ENCODE measurements at regions not wholly inside any gene's neighbourhood (a gene's known extent, or its start where the extent isn't known, plus 50 kb on each side); places are given as distances from the start of the nearest gene placed in this dataset.

DNA sequence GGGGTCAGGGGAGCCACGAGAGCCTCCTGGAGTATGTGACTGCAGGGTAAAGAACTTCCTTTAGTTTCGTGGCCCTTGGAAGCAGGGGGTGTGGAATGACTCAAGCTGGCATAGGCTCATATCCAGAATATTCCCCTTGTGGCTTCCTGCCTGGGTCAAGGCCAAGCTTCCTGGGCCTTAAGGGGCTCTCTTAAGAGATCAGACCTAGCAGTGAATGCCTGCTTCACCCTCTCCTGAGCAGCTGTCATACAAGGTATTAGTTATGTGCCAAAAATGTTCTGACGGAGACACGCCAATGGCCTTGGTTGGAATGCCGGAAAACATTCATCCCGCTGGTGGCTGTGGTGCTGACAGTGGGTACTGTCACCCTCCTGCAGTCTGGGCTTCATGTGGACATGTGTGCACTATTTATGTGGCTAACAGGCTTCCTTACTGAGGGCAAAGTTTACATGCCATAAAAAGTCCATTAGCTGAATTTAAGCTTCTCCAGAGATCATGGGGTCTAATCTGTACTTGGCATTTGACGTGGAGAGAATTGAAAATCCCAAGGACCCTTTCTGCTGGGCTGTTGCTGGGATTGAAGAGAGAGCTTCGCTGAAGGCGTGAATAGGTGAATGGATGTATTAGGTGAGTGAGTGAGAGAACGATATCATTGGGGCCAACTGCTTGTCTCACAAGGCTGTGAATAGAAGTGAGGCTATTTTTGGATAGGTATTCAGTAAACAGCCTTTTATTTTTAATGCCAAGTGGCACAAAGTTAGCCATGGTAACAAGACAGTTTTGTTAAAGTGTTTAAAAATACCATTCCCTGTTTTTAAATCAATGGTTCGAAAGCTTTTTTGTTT is 156.8 kb downstream of the MACROH2A1 start:
- no peak for DNase-seq
- CTCF ChIA-PET: interaction anchor here (1.2 to 1.8 kb wide), 2 partner anchors 20 to 90 kb away, joined by 4 read pairs; no protein-coding TSS in a partner anchor
- POLR2A ChIA-PET: interaction anchor here (2.4 kb wide), 1 partner anchor 8 kb away, joined by 7 read pairs; no protein-coding TSS in a partner anchor
- Histone ChIP-seq H3K27ac (ENCODE audit: low read depth in 2 of 2, low read length in 1 of 2) (peak overlapping the region in 1 of 2 experiments; percentile 20; a peak in 1 of 4 replicates), H3K79me2 (ENCODE audit: insufficient read depth) (no peaks in the 10 kb centered on the region), H3K4me1 (ENCODE audit: control insufficient read depth in 1 of 2, insufficient read depth in 2 of 2, low read depth in 1 of 2, low read length in 1 of 2) (peaks cover 36 to 74% of the 10 kb centered on the region in 2 experiments), H3K27me3 (ENCODE audit: insufficient read depth) (no peaks in the 10 kb centered on the region), H3K9me2 (no peaks in the 10 kb centered on the region), H4K20me1 (ENCODE audit: insufficient read depth) (no peaks in the 10 kb centered on the region), H2AFZ (ENCODE audit: low read depth) (no peak overlapping the region), H3K4me2 (peak overlapping the region; percentile 37; the same call in 1 of the 2 replicates), H3K9ac (no peak overlapping the region), H3K36me3 (replicated peaks in 1 of 2; ENCODE audit: control insufficient read depth in 1 of 2, insufficient read depth in 2 of 2, low read length in 1 of 2) (no peaks in the 10 kb centered on the region), H3F3A (replicated peaks; ENCODE audit: insufficient read depth) (peaks cover 10% of the 10 kb centered on the region), H3K4me3 (ENCODE audit: low read depth in 2 of 2, low read length in 1 of 2) (no peak overlapping the region), H3K9me3 (no peaks in the 10 kb centered on the region)
- WGBS (ENCODE audit: low lambda C conversion rate): 81% methylated on average over 10 of the region's 11 CpGs
- TF ChIP-seq MAX (IDR thresholded peaks at IDR 0.05; ENCODE audit: low read depth): peak; percentile 55; the same call in 1 of the 2 replicates
- TF ChIP-seq EP300 (IDR thresholded peaks at IDR 0.05; ENCODE audit: borderline replicate concordance in 1 of 2, low read depth in 1 of 2, low read length in 1 of 2): peak in 1 of 2 experiments; percentile 58; a peak in 2 of 4 replicates
- TF ChIP-seq, protein P1, sequence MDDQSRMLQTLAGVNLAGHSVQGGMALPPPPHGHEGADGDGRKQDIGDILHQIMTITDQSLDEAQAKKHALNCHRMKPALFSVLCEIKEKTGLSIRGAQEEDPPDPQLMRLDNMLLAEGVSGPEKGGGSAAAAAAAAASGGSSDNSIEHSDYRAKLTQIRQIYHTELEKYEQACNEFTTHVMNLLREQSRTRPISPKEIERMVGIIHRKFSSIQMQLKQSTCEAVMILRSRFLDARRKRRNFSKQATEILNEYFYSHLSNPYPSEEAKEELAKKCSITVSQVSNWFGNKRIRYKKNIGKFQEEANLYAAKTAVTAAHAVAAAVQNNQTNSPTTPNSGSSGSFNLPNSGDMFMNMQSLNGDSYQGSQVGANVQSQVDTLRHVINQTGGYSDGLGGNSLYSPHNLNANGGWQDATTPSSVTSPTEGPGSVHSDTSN (IDR thresholded peaks at IDR 0.05): peak; percentile 35; the same call in 1 of the 2 replicates
- TF ChIP-seq FOSL2 (IDR thresholded peaks at IDR 0.05; ENCODE audit: borderline replicate concordance, low read depth): peak; percentile 39; the same call in 1 of the 2 replicates
- TF ChIP-seq REST (IDR thresholded peaks at IDR 0.05; ENCODE audit: low read depth, low read length): no peak
- TF ChIP-seq ZBTB33 (IDR thresholded peaks at IDR 0.05; ENCODE audit: borderline replicate concordance, low read depth): no peak
- TF ChIP-seq TCF12 (IDR thresholded peaks at IDR 0.05): peak; percentile 28; the same call in 1 of the 2 replicates
- TF ChIP-seq NFIC (IDR thresholded peaks at IDR 0.05; ENCODE audit: borderline replicate concordance): peak; percentile 85
